Activated CD4-positive, alpha-beta T cell treated with anti-CD3 and anti-CD28 coated beads, Interleukin-2, amount 50 U/mL, for 24 hours (primary cell): ENCODE measurements at regions not wholly inside any gene's neighbourhood (a gene's known extent, or its start where the extent isn't known, plus 50 kb on each side); places are given as distances from the start of the nearest gene placed in this dataset.
"Not testable (repeated sequence)": the region's sequence is repeated elsewhere in the genome, so short reads cannot be mapped to it uniquely, and the experiment has no call there.

Source experiments
- DNase-seq, 2 donors: peaks; one replicate each; pipeline ENCODE4 v3.0.0-alpha.2; 2020; ENCODE audit warnings: low read depth in 1 of 2, low spot score in 1 of 2

GRCh38 chr3:195974281-195974680 lies 65.9 kb upstream of the TNK2 start:
- DNase-seq, result not testable (repeated sequence)

- DNase-seq, result not testable (repeated sequence)
Observed at GRCh38 chr3:195970873-195971272, 62.5 kb upstream of the TNK2 start.

- not testable (repeated sequence) for DNase-seq
Observed at GRCh38 chr3:195969838-195970776, 61.8 kb upstream of the TNK2 start.

GRCh38 chr3:195969341-195969740 lies 61.0 kb upstream of the TNK2 start:
- DNase-seq, result not testable (repeated sequence)

- not testable (repeated sequence) for DNase-seq
Observed at GRCh38 chr3:195968104-195968503, 59.8 kb upstream of the TNK2 start.

- not testable (repeated sequence) for DNase-seq
Observed at GRCh38 chr3:195967387-195967720, 59.0 kb upstream of the TNK2 start.

- DNase-seq, result not testable (repeated sequence)
Observed at GRCh38 chr3:195966563-195967386, 58.4 kb upstream of the TNK2 start.

GRCh38 chr3:195965217-195965616 lies 56.9 kb upstream of the TNK2 start:
- not testable (repeated sequence) for DNase-seq

- not testable (repeated sequence) for DNase-seq
Observed at GRCh38 chr3:195964318-195965107, 56.2 kb upstream of the TNK2 start.

- not testable (repeated sequence) for DNase-seq
Observed at GRCh38 chr3:195962222-195962621, 53.9 kb upstream of the TNK2 start.

GRCh38 chr3:195960971-195961775 lies 52.8 kb upstream of the TNK2 start:
- DNase-seq, result not testable (repeated sequence)

GRCh38 chr3:195960164-195960563 lies 51.8 kb upstream of the TNK2 start:
- not testable (repeated sequence) for DNase-seq

- not testable (repeated sequence) for DNase-seq
Observed at GRCh38 chr3:195959367-195960157, 51.2 kb upstream of the TNK2 start.

GRCh38 chr3:195958736-195959135 lies 50.4 kb upstream of the TNK2 start:
- DNase-seq, result not testable (repeated sequence)
